GM23338 (cell line): ENCODE measurements at regions not wholly inside any gene's neighbourhood (a gene's known extent, or its start where the extent isn't known, plus 50 kb on each side); places are given as distances from the start of the nearest gene placed in this dataset.

Source experiments
- CREB1 ChIP-seq: fragments of 250-450 bp; sonication (Bioruptor Pico); IDR thresholded peaks from 2 replicates; pipeline ENCODE4 v1.5.0; 2020; ENCODE audit warnings: low read depth, mild to moderate bottlenecking, moderate library complexity
- CTCF ChIP-seq, 2 experiments: fragments of 200-600 bp in 1 of 2; sonication (generic) in 1 of 2; conservative IDR thresholded peaks; 2 replicates each; pipeline versions ENCODE4 v1.5.1 to v1.6.1; 2016 to 2017; ENCODE audit warnings: antibody characterized with exemption in 2 of 2, low read depth in 2 of 2, mild to moderate bottlenecking in 2 of 2, moderate library complexity in 1 of 2
- EZH2 ChIP-seq: fragments of 200-600 bp; sonication (generic); IDR thresholded peaks from one replicate; pipeline ENCODE4 v1.8.0; 2017; ENCODE audit warnings: antibody characterized with exemption, mild to moderate bottlenecking, low read depth; ENCODE audit not compliant: unreplicated experiment
- EZH2phosphoT487 ChIP-seq: fragments of 200-600 bp; sonication (generic); IDR thresholded peaks from one replicate; pipeline ENCODE4 v1.8.1; 2018; ENCODE audit warnings: antibody characterized with exemption; ENCODE audit not compliant: unreplicated experiment
- JUNB ChIP-seq: IDR thresholded peaks from one replicate; pipeline ENCODE4 v1.6.1; 2016; ENCODE audit warnings: antibody characterized with exemption; ENCODE audit not compliant: unreplicated experiment
- POLR2AphosphoS5 ChIP-seq: IDR thresholded peaks from 2 replicates; pipeline ENCODE4 v1.6.1; 2016; ENCODE audit warnings: antibody characterized with exemption, low read depth
- STAT1 ChIP-seq: IDR thresholded peaks from one replicate; pipeline ENCODE4 v1.6.1; 2016; ENCODE audit warnings: antibody characterized with exemption; ENCODE audit not compliant: unreplicated experiment
- ZNF114 ChIP-seq: fragments of 250-450 bp; sonication (Bioruptor Pico); IDR thresholded peaks from 2 replicates; pipeline ENCODE4 v1.5.0; 2020; ENCODE audit warnings: mild to moderate bottlenecking, moderate library complexity

- TF ChIP-seq CTCF (conservative IDR thresholded peaks at IDR 0.05; ENCODE audit: low read depth in 2 of 2) (no peak), EZH2 (no peak), EZH2phosphoT487 (no peak), ZNF114 (CRISPR knock-in tag) (no peak), CREB1 (CRISPR knock-in tag) (no peak), JUNB (no peak), POLR2AphosphoS5 (no peak), STAT1 (no peak)
Observed at GRCh38 chr11:38278457-38279141, 1680.6 kb upstream of the RAG2 start.
